ENCODE measurements at regions not wholly inside any gene's neighbourhood (a gene's known extent, or its start where the extent isn't known, plus 50 kb on each side); places are given as distances from the start of the nearest gene placed in this dataset.

DNA sequence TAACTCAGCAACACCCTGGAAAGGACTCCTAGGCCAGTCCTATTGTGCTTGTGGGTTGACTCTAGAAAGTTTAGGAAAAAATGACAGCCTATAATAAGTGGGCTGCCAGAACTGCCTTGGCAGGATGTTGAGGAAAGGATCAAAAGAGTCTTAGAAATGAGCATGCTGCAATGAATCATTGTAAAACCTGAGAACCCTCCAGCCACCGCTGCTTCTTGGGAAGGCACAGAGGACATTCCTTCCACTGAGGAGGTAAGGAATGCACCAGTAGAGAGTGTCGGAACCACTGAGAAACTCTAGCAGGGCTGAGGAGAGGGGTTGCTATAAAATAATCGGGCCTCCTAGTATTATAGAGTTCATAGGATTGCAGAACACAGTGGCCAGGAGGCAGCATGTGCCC lies 146.7 kb upstream of the SMIM21 start:
- DNase-seq: no peak
- intact Hi-C loops (cut with DNase I): no loop called here

DNA sequence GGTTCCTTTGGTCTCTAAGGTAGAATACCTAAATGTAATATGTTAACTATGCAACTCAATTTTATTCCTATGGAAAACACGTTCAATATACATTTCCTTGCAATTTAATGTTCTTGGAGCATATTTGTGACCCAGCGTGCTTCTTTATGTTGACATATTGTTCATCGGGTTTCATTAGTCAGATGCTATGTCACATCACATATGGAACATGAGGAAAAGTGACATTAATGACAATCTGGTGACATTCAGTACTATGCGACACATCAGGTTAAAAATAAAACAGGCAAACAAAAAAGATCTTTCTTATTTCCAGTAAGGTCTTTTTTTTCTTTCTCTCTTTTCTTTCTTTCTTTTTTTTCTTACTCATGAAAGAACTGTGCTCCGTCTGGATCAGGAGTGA lies 135.6 kb upstream of the SMIM21 start:
- DNase-seq: no peak
- intact Hi-C loops (cut with DNase I): no loop called here

DNA sequence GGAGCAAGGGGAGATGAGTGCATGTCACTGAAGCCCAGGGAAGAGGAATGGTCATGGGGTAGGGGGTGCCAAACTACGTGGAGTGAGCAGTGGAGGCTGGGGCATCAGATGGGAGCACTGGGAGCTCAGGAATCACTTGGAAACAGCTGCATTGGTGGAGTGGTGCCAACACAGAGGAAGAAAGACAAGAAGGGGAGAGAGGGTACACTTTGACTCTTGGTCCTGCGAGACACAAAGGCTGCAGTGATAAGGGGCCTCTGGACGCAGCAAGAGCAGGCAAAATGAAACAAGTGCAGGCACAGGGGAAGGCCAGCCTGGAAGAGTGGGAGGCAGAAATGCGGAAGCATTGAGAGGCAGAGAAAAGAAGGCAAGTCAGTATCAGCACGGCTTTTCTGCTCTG lies 134.7 kb upstream of the SMIM21 start:
- DNase-seq: no peak
- intact Hi-C loops (cut with DNase I): no loop called here

DNA sequence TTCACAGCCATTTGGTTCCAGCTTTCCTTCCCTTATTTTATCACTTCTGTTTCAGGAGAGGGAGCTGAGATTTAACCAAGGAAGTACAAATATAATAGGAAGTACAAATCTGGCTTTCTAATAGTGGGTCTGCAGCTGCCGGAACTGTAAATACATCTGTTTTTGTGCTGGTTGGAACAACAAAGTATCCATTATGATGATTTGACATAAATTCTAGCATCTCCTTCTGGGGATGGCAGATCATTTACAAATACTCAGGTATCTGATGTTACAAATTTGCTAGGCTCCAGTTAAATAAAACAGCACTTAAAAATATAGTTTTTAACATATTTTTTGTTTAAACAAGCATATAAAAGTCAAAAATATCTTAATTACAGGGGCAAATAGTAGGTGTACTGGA lies 131.3 kb upstream of the SMIM21 start:
- intact Hi-C loops (cut with DNase I): no loop called here
- no peak for DNase-seq

GRCh38 chr18:75556841-75557240 lies 129.3 kb upstream of the SMIM21 start:
- no peak for DNase-seq
- intact Hi-C loops (cut with DNase I): no loop called here

- intact Hi-C loops (cut with DNase I): no loop called here
- DNase-seq: no peak
These were observed 127.2 kb upstream of the SMIM21 start for GRCh38 chr18:75554644-75555185.

DNA sequence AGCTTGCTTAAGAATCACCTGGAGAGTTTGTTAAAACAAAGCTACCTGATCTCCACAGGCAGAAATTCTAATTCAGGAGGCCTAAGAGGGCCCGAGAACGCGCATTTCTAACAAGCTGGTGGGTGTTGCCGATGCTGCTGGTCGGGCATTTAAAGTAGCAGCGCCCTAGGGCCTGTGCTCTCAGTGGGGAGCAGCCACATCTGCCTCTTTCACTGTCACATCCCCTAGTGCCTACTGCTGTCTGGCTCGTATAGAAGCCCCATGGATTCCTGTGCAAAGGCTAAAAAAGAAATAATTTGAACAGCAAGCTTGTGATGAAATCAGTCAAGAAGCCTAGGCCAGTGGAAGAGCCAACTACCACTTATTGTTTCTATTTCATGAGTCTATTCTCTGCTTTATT lies 126.7 kb upstream of the SMIM21 start:
- intact Hi-C loops (cut with DNase I): no loop called here
- DNase-seq: no peak

DNA sequence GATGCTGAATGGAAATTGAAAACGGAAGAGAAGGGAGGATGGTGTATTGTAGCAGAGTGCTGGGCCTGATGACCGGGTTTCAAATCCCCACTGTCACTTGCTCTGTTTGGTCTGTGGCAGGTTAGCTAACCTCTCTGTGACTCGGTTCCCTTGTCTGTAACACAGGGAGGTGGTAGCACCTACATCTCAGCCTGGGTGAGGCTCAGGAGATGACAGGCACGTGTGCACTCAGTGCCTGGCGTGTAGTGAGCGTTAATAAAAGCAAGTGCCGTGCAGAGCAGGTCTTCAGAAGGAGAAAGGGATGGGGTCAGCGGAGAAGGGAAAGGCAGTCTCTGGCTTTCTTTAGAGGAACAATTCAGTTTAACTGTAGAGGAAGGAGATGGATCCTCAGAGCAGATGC lies 125.5 kb upstream of the SMIM21 start:
- DNase-seq: peak in 1 of 10 donors; percentile 6
- intact Hi-C loops (cut with DNase I): no loop called here

DNA sequence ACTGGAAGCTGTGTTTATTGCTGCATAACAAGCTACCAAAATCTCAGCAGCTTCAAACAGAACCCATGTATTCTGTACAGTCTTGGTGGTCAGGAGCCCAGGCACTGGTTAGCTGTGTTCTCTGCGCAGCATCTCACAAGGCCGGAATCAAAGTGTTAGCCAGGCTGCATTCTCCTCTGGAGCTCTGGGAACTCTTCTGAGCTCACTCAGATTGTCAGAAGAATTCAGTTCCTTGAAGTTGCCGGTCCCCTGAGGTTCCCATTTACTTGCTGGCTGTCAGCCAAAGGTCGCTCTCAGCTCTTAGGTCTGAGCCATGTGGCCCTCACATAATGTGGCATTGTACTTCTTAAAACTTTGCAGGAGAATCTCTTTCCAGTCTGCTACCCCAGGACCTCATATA lies 123.6 kb upstream of the SMIM21 start:
- intact Hi-C loops (cut with DNase I): no loop called here
- DNase-seq: no peak

DNA sequence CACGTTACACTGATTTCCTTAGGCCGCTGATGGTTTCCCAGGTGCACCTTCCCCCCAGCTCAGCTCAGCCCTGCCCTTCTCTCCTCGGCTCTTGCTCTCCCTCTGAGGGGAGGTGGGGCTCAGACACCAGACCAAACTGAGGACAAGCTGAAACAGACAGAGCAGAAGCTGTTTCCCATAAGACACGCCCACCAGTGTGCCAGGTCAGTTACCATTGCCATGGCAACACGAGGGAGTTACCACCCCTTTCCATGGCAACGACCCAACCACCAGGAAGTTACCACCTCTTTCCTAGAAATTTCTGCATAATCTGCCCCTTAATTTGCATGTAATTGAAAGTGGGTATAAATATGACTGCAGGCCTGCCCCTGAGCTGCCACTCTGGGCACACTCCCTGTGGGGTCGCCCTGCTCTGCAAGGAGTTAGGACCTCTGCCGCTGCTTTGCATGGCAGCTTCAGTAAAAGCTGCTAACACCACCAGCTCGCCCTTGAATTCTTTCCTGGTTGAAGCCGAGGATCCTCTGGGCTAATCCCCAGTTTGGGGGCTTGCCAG lies 120.9 kb upstream of the SMIM21 start:
- intact Hi-C loops (cut with DNase I): no loop called here
- no peak for DNase-seq

DNA sequence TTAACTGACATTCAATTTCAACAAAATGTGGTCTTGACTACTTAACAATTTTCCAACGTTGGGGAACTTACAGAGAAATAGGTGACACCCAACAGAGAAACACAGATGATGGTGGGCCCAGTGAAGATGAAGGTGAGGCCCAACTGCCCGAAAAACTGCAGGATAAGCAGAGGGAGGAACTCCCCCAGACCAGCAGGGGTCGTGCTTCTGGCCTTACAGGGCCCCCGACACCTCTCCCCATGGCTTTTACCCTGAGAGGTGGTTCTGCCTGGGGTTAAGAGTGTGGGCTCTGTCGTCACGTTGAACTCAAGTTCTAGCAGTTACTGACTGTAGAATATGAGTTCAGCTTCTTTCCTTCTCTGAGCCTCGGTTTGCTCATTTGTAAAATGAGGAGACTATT lies 119.5 kb upstream of the SMIM21 start:
- intact Hi-C loops (cut with DNase I): no loop called here
- DNase-seq: peak in 1 of 10 donors; percentile 16

DNA sequence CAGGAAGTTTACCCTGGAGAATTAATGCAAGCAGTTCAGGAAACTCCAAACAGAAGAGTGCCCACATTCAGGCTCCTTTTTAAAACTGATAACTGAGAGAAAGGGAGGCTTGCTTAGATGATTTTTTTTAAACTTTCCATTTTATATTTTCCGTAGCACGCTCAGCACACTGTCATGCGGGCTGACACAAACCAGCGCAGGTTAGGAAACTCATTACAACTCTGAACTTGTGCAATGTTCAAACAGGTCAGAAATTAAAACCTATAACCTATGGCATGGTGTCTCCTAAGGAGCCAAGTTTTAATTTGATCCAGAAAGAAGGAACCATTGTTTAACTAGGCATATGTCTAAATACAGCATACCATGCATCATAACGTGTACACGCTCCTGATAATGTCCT lies 117.7 kb upstream of the SMIM21 start:
- intact Hi-C loops (cut with DNase I): no loop called here
- DNase-seq: peak in 1 of 10 donors; percentile 2

DNA sequence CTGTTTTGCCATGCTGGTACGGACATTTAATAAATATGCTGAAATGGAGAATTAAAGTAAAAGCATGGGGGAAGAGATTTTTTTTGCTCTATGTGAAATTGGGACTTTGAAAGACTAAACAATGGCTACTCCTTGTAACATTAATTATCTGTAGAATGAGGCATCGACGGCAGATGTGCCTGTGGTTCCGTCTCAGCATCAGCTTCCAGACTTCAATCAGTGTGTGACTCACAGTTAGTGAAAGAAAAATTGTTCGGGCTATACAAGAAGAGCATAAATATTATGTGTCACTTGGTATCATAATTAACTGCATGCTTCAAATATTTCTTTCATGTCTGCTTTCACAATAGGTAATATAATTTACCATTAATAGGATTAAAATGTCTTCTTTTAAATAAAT lies 117.0 kb upstream of the SMIM21 start:
- DNase-seq: peak in 1 of 10 donors; percentile 18
- intact Hi-C loops (cut with DNase I): no loop called here

GRCh38 chr18:75544051-75544481 lies 116.6 kb upstream of the SMIM21 start:
- intact Hi-C loops (cut with DNase I): no loop called here
- DNase-seq: peak in 1 of 10 donors; percentile 63

DNA sequence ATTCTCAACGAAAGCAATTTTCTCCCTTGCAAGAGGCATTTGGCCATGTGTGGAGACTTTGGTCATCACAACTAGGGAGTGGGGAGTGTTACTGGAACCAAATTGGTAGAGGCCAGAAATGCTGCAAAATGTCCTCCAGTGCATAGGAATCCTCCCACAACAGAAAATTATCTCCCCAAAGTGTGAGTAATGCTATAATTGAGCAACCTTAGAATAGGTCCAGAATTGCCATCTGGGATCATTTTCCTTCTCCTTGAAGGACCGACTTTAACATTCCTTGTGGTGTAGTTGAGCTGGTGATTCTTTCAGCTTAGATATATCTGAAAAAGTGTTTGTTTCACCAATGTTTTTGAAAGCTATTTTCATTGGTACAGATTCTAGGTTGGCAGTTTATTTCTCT lies 111.2 kb upstream of the SMIM21 start:
- intact Hi-C loops (cut with DNase I): no loop called here
- no peak for DNase-seq

- intact Hi-C loops (cut with DNase I): no loop called here
- no peak for DNase-seq
These were observed 106.4 kb upstream of the SMIM21 start for GRCh38 chr18:75533950-75534349.

GRCh38 chr18:75533209-75533608 lies 105.7 kb upstream of the SMIM21 start:
- no peak for DNase-seq
- intact Hi-C loops (cut with DNase I): no loop called here

DNA sequence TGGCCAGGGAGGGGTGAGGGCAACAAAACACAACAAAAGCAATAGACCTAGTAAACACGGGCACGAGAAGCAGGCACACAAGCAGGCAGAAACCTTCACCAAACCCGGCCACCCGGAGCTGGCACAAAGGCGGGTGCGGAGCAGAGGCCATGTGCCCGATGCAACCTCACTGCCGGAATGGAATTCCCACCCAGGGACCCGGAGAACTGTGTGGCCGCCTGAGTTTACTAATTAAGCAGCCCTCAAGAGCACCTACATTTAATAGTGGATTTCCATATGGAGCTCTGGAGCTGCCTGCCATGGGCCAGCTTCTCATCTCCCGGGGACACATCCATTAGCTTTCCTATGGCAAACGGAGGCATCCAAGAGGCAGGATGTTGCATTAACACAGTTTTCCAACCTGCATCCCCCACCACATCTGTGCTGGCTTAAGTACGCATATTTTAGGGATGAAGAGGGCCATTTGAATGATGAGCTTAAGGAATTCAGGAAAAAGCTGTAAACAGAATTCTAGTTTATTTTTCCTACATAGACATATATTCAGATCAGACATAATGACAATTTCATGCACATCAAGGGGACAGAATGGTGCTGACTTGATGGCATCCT lies 104.5 kb upstream of the SMIM21 start:
- DNase-seq: no peak

DNA sequence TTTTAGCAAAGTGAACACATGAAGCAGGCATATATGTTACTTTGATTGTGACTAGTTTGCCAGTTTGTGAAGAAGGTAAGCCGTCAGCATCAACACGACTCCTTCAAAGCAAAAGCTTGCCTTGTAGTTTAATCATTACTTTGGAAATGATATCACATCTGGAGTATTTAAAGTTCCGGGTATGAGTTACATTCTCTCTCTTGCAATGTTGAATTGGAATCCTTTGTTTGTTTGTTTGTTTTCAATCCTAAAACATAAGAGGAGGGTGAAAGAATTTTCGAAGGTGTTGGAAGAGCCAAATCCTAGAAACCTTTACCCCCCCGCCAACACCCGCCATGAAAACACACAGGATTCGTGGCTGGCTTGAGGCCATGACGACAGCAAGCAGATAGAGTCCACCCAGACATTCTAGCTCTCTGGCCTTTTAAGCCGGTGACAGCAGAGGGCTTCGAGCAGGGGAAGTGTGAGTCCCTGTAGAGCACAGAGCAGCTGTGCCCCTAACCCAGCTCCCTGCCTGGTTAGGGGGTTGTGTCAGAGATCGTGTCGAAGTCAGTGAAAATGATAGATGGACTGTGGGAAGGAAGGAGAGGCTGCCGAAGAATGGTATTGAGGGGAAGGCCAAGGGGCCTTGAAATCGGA lies 103.8 kb upstream of the SMIM21 start:
- no peak for DNase-seq
- intact Hi-C loops (cut with DNase I): no loop called here

More for the DNA sequence above, 104.5 kb upstream of the SMIM21 start:
- intact Hi-C loops (cut with DNase I): no loop called here

DNA sequence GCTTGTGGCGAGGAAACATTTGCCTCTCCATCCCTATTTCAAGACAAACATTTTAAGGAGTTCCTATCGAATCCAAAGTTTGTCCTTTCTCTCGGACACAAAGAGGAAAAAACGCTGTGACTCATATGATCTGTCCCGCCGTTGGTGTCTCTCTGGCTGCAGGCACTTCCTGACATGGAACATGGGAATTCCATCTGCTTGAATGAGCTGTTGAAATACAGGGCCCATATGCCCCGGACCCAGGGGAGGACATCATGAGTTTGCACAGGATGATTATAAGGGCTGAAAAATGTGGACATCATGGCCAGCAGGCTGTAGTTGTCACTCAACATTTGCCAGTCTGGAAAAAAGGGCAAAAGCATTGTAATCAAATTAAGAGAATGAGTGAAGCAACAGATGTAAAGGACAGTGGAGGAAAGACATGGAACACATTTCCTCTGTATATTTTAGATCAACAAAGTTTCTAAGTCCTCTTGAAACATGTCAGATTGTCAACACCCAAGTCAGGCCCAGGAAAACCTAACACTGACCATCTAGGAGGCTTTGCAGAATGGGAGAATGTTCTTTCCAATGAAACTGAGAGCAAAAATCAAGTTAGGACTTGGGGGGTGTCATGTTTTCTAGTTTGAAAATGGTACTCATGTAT lies 103.2 kb upstream of the SMIM21 start:
- intact Hi-C loops (cut with DNase I): no loop called here
- DNase-seq: no peak

DNA sequence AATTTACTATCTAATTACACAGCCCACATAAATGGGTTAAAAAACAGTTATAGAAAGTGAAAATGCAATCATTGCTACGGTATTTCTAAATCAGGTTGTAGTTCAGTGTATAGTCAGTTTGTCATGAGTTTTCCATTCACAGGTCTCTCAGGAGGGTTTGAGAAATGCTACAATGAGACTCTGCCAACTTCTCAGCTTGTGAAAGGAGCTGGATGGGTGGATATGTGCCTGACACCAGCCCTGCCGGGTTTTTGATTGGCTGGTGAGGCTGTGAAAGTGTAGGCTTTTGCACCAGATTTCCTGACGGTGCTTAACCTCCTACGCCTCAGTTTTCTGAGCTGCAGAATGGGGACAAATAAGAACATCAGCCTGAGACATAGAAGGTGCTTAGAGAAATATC lies 102.6 kb upstream of the SMIM21 start:
- intact Hi-C loops (cut with DNase I): no loop called here
- DNase-seq: no peak

- DNase-seq: no peak
- intact Hi-C loops (cut with DNase I): no loop called here
These were observed 101.9 kb upstream of the SMIM21 start for GRCh38 chr18:75529394-75529793.
